ENCODE measurements at regions not wholly inside any gene's neighbourhood (a gene's known extent, or its start where the extent isn't known, plus 50 kb on each side); places are given as distances from the start of the nearest gene placed in this dataset.

- H3K36me3 Mint-ChIP-seq (ENCODE audit: insufficient read depth in 2 of 2) = no peaks in the 10 kb centered on the region
- DNase-seq (peak; percentile 18 to 34), ATAC-seq (replicated peaks in 1 of 2) (peak; percentile 75 to 80)
- no peak overlapping the region for H3K27ac Mint-ChIP-seq
- H3K4me3 Mint-ChIP-seq = no peak overlapping the region
- H3K4me1 Mint-ChIP-seq (ENCODE audit: low read depth) = peaks cover 26% of the 10 kb centered on the region
- peaks cover 43% of the 10 kb centered on the region for H3K27me3 Mint-ChIP-seq (ENCODE audit: low read depth)
- no peaks in the 10 kb centered on the region for H3K9me3 Mint-ChIP-seq
Measured at GRCh38 chr18:76687304-76687962, 134.9 kb upstream of the ZNF236 start.

GRCh38 chr18:76686737-76687231 is 135.6 kb upstream of the ZNF236 start:
- peak overlapping the region; percentile 59 to 60 for H3K4me3 Mint-ChIP-seq
- peaks cover 44% of the 10 kb centered on the region for H3K27me3 Mint-ChIP-seq (ENCODE audit: low read depth)
- DNase-seq (peak; percentile 14), ATAC-seq (replicated peaks in 1 of 2) (peak; percentile 45 to 56)
- no peak overlapping the region for H3K27ac Mint-ChIP-seq
- H3K4me1 Mint-ChIP-seq (ENCODE audit: low read depth) = peaks cover 26% of the 10 kb centered on the region
- no peaks in the 10 kb centered on the region for H3K9me3 Mint-ChIP-seq
- no peaks in the 10 kb centered on the region for H3K36me3 Mint-ChIP-seq (ENCODE audit: insufficient read depth in 2 of 2)

- Mint-ChIP-seq H3K27ac (no peak overlapping the region), H3K4me1 (ENCODE audit: low read depth) (peaks cover 26% of the 10 kb centered on the region), H3K36me3 (ENCODE audit: insufficient read depth in 2 of 2) (no peaks in the 10 kb centered on the region), H3K4me3 (no peak overlapping the region), H3K27me3 (ENCODE audit: low read depth) (peaks cover 36% of the 10 kb centered on the region), H3K9me3 (no peaks in the 10 kb centered on the region)
- DNase-seq (no peak), ATAC-seq (replicated peaks in 1 of 2) (no peak)
Measured at GRCh38 chr18:76685860-76686259, 136.5 kb upstream of the ZNF236 start.

- ATAC-seq (replicated peaks in 1 of 2) = no peak
- Mint-ChIP-seq H3K9me3 (no peaks in the 10 kb centered on the region), H3K4me3 (no peak overlapping the region), H3K4me1 (ENCODE audit: low read depth) (peaks cover 26% of the 10 kb centered on the region), H3K27me3 (ENCODE audit: low read depth) (peaks cover 32% of the 10 kb centered on the region), H3K27ac (no peak overlapping the region), H3K36me3 (ENCODE audit: insufficient read depth in 2 of 2) (no peaks in the 10 kb centered on the region)
- no peak for DNase-seq
Measured at GRCh38 chr18:76685402-76685801, 137.0 kb upstream of the ZNF236 start.

GRCh38 chr18:76684265-76684664 is 138.1 kb upstream of the ZNF236 start:
- Mint-ChIP-seq H3K27me3 (ENCODE audit: low read depth) (peaks cover 21% of the 10 kb centered on the region), H3K4me1 (ENCODE audit: low read depth) (peaks cover 23% of the 10 kb centered on the region), H3K4me3 (no peak overlapping the region), H3K27ac (no peak overlapping the region), H3K9me3 (no peaks in the 10 kb centered on the region), H3K36me3 (ENCODE audit: insufficient read depth in 2 of 2) (no peaks in the 10 kb centered on the region)
- ATAC-seq (replicated peaks in 1 of 2) (no peak), DNase-seq (no peak)

- Mint-ChIP-seq H3K27ac (no peak overlapping the region), H3K9me3 (no peaks in the 10 kb centered on the region)
- no peak for ATAC-seq (replicated peaks in 1 of 2)
Measured at GRCh38 chr18:76679945-76680344, 142.4 kb upstream of the ZNF236 start.

GRCh38 chr18:76679259-76679658 is 143.1 kb upstream of the ZNF236 start:
- DNase-seq = no peak
- no peaks in the 10 kb centered on the region for H3K9me3 Mint-ChIP-seq
- H3K36me3 Mint-ChIP-seq (ENCODE audit: insufficient read depth in 2 of 2) = no peaks in the 10 kb centered on the region
- ATAC-seq (replicated peaks in 1 of 2) = no peak
- H3K27ac Mint-ChIP-seq = no peak overlapping the region
- no peak overlapping the region for H3K4me3 Mint-ChIP-seq
- H3K27me3 Mint-ChIP-seq (ENCODE audit: low read depth) = peaks cover 21% of the 10 kb centered on the region
- no peaks in the 10 kb centered on the region for H3K4me1 Mint-ChIP-seq (ENCODE audit: low read depth)

More at GRCh38 chr18:76679945-76680344, 142.4 kb upstream of the ZNF236 start:
- no peak overlapping the region for H3K4me3 Mint-ChIP-seq
- no peak for DNase-seq
- no peaks in the 10 kb centered on the region for H3K36me3 Mint-ChIP-seq (ENCODE audit: insufficient read depth in 2 of 2)
- peaks cover 20% of the 10 kb centered on the region for H3K27me3 Mint-ChIP-seq (ENCODE audit: low read depth)
- no peaks in the 10 kb centered on the region for H3K4me1 Mint-ChIP-seq (ENCODE audit: low read depth)

GRCh38 chr18:76678248-76678647 is 144.1 kb upstream of the ZNF236 start:
- H3K4me3 Mint-ChIP-seq = no peak overlapping the region
- no peak for ATAC-seq (replicated peaks in 1 of 2)
- peaks cover 26% of the 10 kb centered on the region for H3K27me3 Mint-ChIP-seq (ENCODE audit: low read depth)
- H3K27ac Mint-ChIP-seq = no peak overlapping the region
- H3K36me3 Mint-ChIP-seq (ENCODE audit: insufficient read depth in 2 of 2) = no peaks in the 10 kb centered on the region
- H3K4me1 Mint-ChIP-seq (ENCODE audit: low read depth) = no peaks in the 10 kb centered on the region
- no peaks in the 10 kb centered on the region for H3K9me3 Mint-ChIP-seq
- DNase-seq = no peak

- Mint-ChIP-seq H3K4me1 (ENCODE audit: low read depth) (no peaks in the 10 kb centered on the region), H3K9me3 (no peaks in the 10 kb centered on the region), H3K36me3 (ENCODE audit: insufficient read depth in 2 of 2) (no peaks in the 10 kb centered on the region), H3K27ac (no peak overlapping the region), H3K27me3 (ENCODE audit: low read depth) (peaks cover 22% of the 10 kb centered on the region), H3K4me3 (no peak overlapping the region)
- ATAC-seq (replicated peaks in 1 of 2) (no peak), DNase-seq (no peak)
Measured at GRCh38 chr18:76674596-76674995, 147.8 kb upstream of the ZNF236 start.

GRCh38 chr18:76673281-76674185 is 148.8 kb upstream of the ZNF236 start:
- DNase-seq = no peak
- no peaks in the 10 kb centered on the region for H3K9me3 Mint-ChIP-seq
- H3K4me3 Mint-ChIP-seq = no peak overlapping the region
- ATAC-seq (replicated peaks in 1 of 2) = no peak
- no peak overlapping the region for H3K27ac Mint-ChIP-seq
- peaks cover 24% of the 10 kb centered on the region for H3K27me3 Mint-ChIP-seq (ENCODE audit: low read depth)
- H3K4me1 Mint-ChIP-seq (ENCODE audit: low read depth) = no peaks in the 10 kb centered on the region
- no peaks in the 10 kb centered on the region for H3K36me3 Mint-ChIP-seq (ENCODE audit: insufficient read depth in 2 of 2)

GRCh38 chr18:76672627-76673026 is 149.7 kb upstream of the ZNF236 start:
- no peaks in the 10 kb centered on the region for H3K36me3 Mint-ChIP-seq (ENCODE audit: insufficient read depth in 2 of 2)
- no peak overlapping the region for H3K4me3 Mint-ChIP-seq
- DNase-seq (no peak), ATAC-seq (replicated peaks in 1 of 2) (no peak)
- H3K9me3 Mint-ChIP-seq = no peaks in the 10 kb centered on the region
- H3K27me3 Mint-ChIP-seq (ENCODE audit: low read depth) = peaks cover 27% of the 10 kb centered on the region
- no peak overlapping the region for H3K27ac Mint-ChIP-seq
- no peaks in the 10 kb centered on the region for H3K4me1 Mint-ChIP-seq (ENCODE audit: low read depth)

GRCh38 chr18:76670564-76671288 is 151.6 kb upstream of the ZNF236 start:
- no peak for ATAC-seq (replicated peaks in 1 of 2)
- Mint-ChIP-seq H3K4me1 (ENCODE audit: low read depth) (no peaks in the 10 kb centered on the region), H3K36me3 (ENCODE audit: insufficient read depth in 2 of 2) (no peaks in the 10 kb centered on the region), H3K27ac (no peak overlapping the region), H3K9me3 (no peaks in the 10 kb centered on the region), H3K4me3 (no peak overlapping the region), H3K27me3 (ENCODE audit: low read depth) (peaks cover 33% of the 10 kb centered on the region)
- DNase-seq = no peak

GRCh38 chr18:76668546-76668945 is 153.8 kb upstream of the ZNF236 start:
- no peaks in the 10 kb centered on the region for H3K4me1 Mint-ChIP-seq (ENCODE audit: low read depth)
- H3K27me3 Mint-ChIP-seq (ENCODE audit: low read depth) = peaks cover 31% of the 10 kb centered on the region
- DNase-seq (no peak), ATAC-seq (replicated peaks in 1 of 2) (no peak)
- no peak overlapping the region for H3K27ac Mint-ChIP-seq
- H3K36me3 Mint-ChIP-seq (ENCODE audit: insufficient read depth in 2 of 2) = no peaks in the 10 kb centered on the region
- H3K9me3 Mint-ChIP-seq = no peaks in the 10 kb centered on the region
- H3K4me3 Mint-ChIP-seq = no peak overlapping the region
